Neural progenitor cell (in vitro differentiated cells): ENCODE measurements at regions not wholly inside any gene's neighbourhood (a gene's known extent, or its start where the extent isn't known, plus 50 kb on each side); places are given as distances from the start of the nearest gene placed in this dataset.
A peak's percentile ranks its signal among the peaks of the same experiment; 100 is the strongest.

Source experiments
- DNase-seq: peaks from one replicate; pipeline ENCODE4 v3.0.0-alpha.2; 2016; ENCODE audit warnings: low spot score
- H2AFZ ChIP-seq: fragments of 200-600 bp; sonication (generic); replicated peaks from 2 replicates; pipeline ENCODE4 v1.6.1; 2016; ENCODE audit warnings: antibody characterized with exemption
- H3F3A ChIP-seq: fragments of 200-600 bp; sonication (generic); 2 replicates; pipeline ENCODE4 v1.6.1; 2016; ENCODE audit warnings: antibody characterized with exemption, low read depth
- H3K27ac ChIP-seq: fragments of 200-600 bp; sonication (generic); 2 replicates; pipeline ENCODE4 v1.5.1; 2016; ENCODE audit warnings: mild to moderate bottlenecking
- H3K27me3 ChIP-seq: fragments of 200-600 bp; sonication (generic); 2 replicates; pipeline ENCODE4 v1.6.1; 2016; ENCODE audit warnings: mild to moderate bottlenecking, moderate library complexity
- H3K36me3 ChIP-seq: fragments of 200-600 bp; sonication (generic); 2 replicates; pipeline ENCODE4 v1.5.1; 2016
- H3K4me1 ChIP-seq: fragments of 200-600 bp; sonication (generic); 2 replicates; pipeline ENCODE4 v1.6.1; 2016; ENCODE audit warnings: mixed run types
- H3K4me2 ChIP-seq: fragments of 200-600 bp; sonication (generic); 2 replicates; pipeline ENCODE4 v1.6.1; 2016
- H3K4me3 ChIP-seq: fragments of 200-600 bp; sonication (generic); 2 replicates; pipeline ENCODE4 v1.5.1; 2016
- H3K79me2 ChIP-seq: fragments of 200-600 bp; sonication (generic); 2 replicates; pipeline ENCODE4 v1.6.1; 2016; ENCODE audit warnings: low read depth
- H3K9ac ChIP-seq: fragments of 200-600 bp; sonication (generic); 2 replicates; pipeline ENCODE4 v1.6.1; 2016
- H3K9me3 ChIP-seq: fragments of 200-600 bp; sonication (generic); 2 replicates; pipeline ENCODE4 v1.5.1; 2016; ENCODE audit warnings: low read depth
- H4K20me1 ChIP-seq: fragments of 200-600 bp; sonication (generic); 2 replicates; pipeline ENCODE4 v1.6.1; 2016; ENCODE audit warnings: low read depth
- H3K27ac Mint-ChIP-seq: 3 replicates; pipeline ENCODE4 v1.8.0; 2021; ENCODE audit warnings: mixed read lengths
- H3K27me3 Mint-ChIP-seq: 2 replicates; pipeline ENCODE4 v1.8.0; 2022; ENCODE audit warnings: low read depth, mild to moderate bottlenecking, inconsistent platforms, moderate library complexity, mixed read lengths; ENCODE audit not compliant: insufficient read depth
- H3K36me3 Mint-ChIP-seq: 3 replicates; pipeline ENCODE4 v1.8.0; 2021; ENCODE audit warnings: mixed read lengths
- H3K4me1 Mint-ChIP-seq: 3 replicates; pipeline ENCODE4 v1.8.0; 2021; ENCODE audit warnings: mixed read lengths
- H3K4me3 Mint-ChIP-seq: 3 replicates; pipeline ENCODE4 v1.8.0; 2021; ENCODE audit warnings: mild to moderate bottlenecking, moderate library complexity, mixed read lengths
- H3K9me3 Mint-ChIP-seq: 3 replicates; pipeline ENCODE4 v1.8.0; 2020; ENCODE audit warnings: mixed read lengths
- EZH2 ChIP-seq: fragments of 200-600 bp; sonication (generic); IDR thresholded peaks from 2 replicates; pipeline ENCODE4 v1.6.1; 2017; ENCODE audit warnings: antibody characterized with exemption, mild to moderate bottlenecking, moderate library complexity
- EZH2phosphoT487 ChIP-seq: fragments of 200-600 bp; sonication (generic); IDR thresholded peaks from 2 replicates; pipeline ENCODE4 v1.6.1; 2017; ENCODE audit warnings: antibody characterized with exemption
- TF ChIP-seq, protein P1 (sequence below): fragments of 200-600 bp; sonication (generic); IDR thresholded peaks from 2 replicates; pipeline ENCODE4 v1.5.1; 2017; ENCODE audit warnings: antibody characterized with exemption, mild to moderate bottlenecking

DNA sequence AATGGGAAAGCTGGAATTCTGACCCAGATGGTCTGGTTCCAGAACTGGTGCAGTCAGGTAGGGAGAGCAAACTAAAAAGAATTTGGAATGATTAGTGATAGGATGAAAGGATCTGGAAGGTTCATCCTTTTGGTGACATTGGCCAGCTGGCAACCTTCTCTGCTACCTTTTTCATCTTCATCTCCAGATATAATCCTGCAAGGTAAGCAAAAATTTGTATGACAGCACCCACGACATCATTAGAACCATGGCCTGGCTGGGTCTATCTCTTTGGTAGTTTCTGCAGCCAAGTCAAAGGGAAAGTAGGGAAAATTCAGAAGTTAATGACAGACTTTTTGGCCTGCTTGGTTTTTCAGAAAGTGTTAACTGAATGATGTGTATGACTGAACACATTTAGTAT is 188.9 kb upstream of the MALRD1 start:
- no peak overlapping the region for H3K27ac Mint-ChIP-seq
- H3K27me3 Mint-ChIP-seq, result no peaks in the 10 kb centered on the region
- H2AFZ ChIP-seq, result no peak overlapping the region
- TF ChIP-seq, protein P1, sequence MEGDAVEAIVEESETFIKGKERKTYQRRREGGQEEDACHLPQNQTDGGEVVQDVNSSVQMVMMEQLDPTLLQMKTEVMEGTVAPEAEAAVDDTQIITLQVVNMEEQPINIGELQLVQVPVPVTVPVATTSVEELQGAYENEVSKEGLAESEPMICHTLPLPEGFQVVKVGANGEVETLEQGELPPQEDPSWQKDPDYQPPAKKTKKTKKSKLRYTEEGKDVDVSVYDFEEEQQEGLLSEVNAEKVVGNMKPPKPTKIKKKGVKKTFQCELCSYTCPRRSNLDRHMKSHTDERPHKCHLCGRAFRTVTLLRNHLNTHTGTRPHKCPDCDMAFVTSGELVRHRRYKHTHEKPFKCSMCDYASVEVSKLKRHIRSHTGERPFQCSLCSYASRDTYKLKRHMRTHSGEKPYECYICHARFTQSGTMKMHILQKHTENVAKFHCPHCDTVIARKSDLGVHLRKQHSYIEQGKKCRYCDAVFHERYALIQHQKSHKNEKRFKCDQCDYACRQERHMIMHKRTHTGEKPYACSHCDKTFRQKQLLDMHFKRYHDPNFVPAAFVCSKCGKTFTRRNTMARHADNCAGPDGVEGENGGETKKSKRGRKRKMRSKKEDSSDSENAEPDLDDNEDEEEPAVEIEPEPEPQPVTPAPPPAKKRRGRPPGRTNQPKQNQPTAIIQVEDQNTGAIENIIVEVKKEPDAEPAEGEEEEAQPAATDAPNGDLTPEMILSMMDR, result no peak
- TF ChIP-seq EZH2phosphoT487 (no peak), EZH2 (no peak)
- H3K4me2 ChIP-seq, result no peak overlapping the region
- no peaks in the 10 kb centered on the region for H4K20me1 ChIP-seq
- H3K9me3 ChIP-seq, result no peaks in the 10 kb centered on the region
- H3K36me3 Mint-ChIP-seq, result no peaks in the 10 kb centered on the region
- peaks cover 26% of the 10 kb centered on the region for H3K4me1 ChIP-seq
- no peak overlapping the region for H3K4me3 ChIP-seq
- no peak overlapping the region for H3K27ac ChIP-seq
- H3K36me3 ChIP-seq, result no peaks in the 10 kb centered on the region
- H3K27me3 ChIP-seq, result no peaks in the 10 kb centered on the region
- H3K9me3 Mint-ChIP-seq, result peaks cover 10% of the 10 kb centered on the region
- no peak for DNase-seq
- H3K4me1 Mint-ChIP-seq, result peaks cover 34% of the 10 kb centered on the region
- H3K4me3 Mint-ChIP-seq, result no peak overlapping the region
- H3K79me2 ChIP-seq, result no peaks in the 10 kb centered on the region
- no peak overlapping the region for H3K9ac ChIP-seq
- H3F3A ChIP-seq, result no peaks in the 10 kb centered on the region

DNA sequence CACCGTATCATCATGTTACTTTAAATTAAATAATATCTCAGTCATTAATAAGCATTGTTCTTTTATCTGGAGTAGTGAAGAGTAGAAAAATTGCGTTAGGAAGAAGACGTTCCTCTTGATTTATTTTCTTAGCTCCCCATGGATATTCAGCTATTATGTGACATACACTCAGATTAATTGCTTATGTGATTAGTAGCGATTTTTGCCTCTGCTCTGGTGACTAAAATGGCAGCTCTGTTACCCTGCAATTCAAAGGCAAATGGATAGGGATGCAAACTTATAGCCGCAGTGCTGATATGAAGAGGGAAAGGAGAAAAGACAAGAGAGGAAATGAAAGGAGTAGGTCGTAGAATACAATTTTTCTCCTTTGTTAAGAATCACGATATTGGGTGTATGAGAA is 188.4 kb upstream of the MALRD1 start:
- H3K4me1 ChIP-seq, result peaks cover 26% of the 10 kb centered on the region
- H3K27me3 Mint-ChIP-seq, result peaks cover 2% of the 10 kb centered on the region
- H3K9ac ChIP-seq, result no peak overlapping the region
- TF ChIP-seq EZH2 (no peak), EZH2phosphoT487 (no peak)
- TF ChIP-seq, protein P1, result no peak
- peak overlapping the region; percentile 71 for H3K27ac Mint-ChIP-seq
- H3K36me3 ChIP-seq, result no peaks in the 10 kb centered on the region
- H3K4me3 Mint-ChIP-seq, result no peak overlapping the region
- no peaks in the 10 kb centered on the region for H3K27me3 ChIP-seq
- H3K4me3 ChIP-seq, result no peak overlapping the region
- no peaks in the 10 kb centered on the region for H3K9me3 ChIP-seq
- H3K9me3 Mint-ChIP-seq, result peaks cover 12% of the 10 kb centered on the region
- H2AFZ ChIP-seq, result peak overlapping the region; percentile 88
- H4K20me1 ChIP-seq, result no peaks in the 10 kb centered on the region
- peak overlapping the region; percentile 14 for H3K27ac ChIP-seq
- H3K4me1 Mint-ChIP-seq, result peaks cover 34% of the 10 kb centered on the region
- H3F3A ChIP-seq, result no peaks in the 10 kb centered on the region
- no peaks in the 10 kb centered on the region for H3K36me3 Mint-ChIP-seq
- peak overlapping the region; percentile 64 for H3K4me2 ChIP-seq
- no peak for DNase-seq
- H3K79me2 ChIP-seq, result no peaks in the 10 kb centered on the region

DNA sequence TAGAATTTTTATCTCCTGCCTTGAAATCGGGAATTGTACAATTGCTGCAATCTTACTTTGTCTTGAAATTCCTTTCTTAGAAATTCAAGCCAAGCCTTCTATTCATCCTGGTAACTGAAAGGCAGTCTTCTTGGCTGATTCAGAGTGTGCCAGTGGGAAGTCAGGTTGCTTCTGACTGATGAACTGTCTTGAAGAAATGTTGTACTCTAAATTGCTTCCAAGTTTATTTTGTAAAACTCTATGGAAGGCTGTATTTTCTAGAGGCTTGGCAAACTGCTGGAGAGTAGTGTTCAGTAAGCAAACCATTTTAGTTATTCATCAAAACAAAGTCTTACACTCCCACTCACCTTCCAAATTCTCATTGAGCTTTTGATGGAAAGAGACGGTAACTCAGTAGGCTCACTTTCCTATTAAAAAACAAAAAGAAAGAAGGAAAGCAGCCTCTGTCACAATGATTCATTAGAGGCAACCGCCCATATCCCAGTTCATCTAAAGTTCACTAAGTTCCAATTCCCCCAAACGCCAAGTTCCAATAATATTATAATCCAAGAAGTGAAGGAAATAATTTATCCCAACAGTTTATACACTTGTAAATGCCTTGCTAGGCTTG is 187.9 kb upstream of the MALRD1 start:
- Mint-ChIP-seq H3K4me1 (peaks cover 34% of the 10 kb centered on the region), H3K27me3 (peaks cover 4% of the 10 kb centered on the region), H3K9me3 (peaks cover 13% of the 10 kb centered on the region), H3K4me3 (no peak overlapping the region), H3K27ac (peak overlapping the region; percentile 71), H3K36me3 (no peaks in the 10 kb centered on the region)
- Histone ChIP-seq H3K4me2 (peak overlapping the region; percentile 64), H3K27me3 (no peaks in the 10 kb centered on the region), H3K4me3 (no peak overlapping the region), H4K20me1 (no peaks in the 10 kb centered on the region), H2AFZ (peak overlapping the region; percentile 88), H3K79me2 (no peaks in the 10 kb centered on the region), H3K9me3 (no peaks in the 10 kb centered on the region), H3K36me3 (no peaks in the 10 kb centered on the region), H3K9ac (no peak overlapping the region), H3K4me1 (peaks cover 26% of the 10 kb centered on the region), H3F3A (no peaks in the 10 kb centered on the region), H3K27ac (peak overlapping the region; percentile 45)
- DNase-seq, result peak; percentile 40
- no peak for TF ChIP-seq EZH2phosphoT487
- no peak for TF ChIP-seq EZH2
- TF ChIP-seq, protein P1, result no peak
